Karpas-422 (cell line): ENCODE measurements at regions not wholly inside any gene's neighbourhood (a gene's known extent, or its start where the extent isn't known, plus 50 kb on each side); places are given as distances from the start of the nearest gene placed in this dataset.
"Not testable (repeated sequence)": the region's sequence is repeated elsewhere in the genome, so short reads cannot be mapped to it uniquely, and the experiment has no call there.

Experiments
- DNase-seq: peaks from one replicate; pipeline ENCODE4 v3.0.0-alpha.2; 2015
- H2AFZ ChIP-seq: fragments of 200-600 bp; sonication (generic); 2 replicates; pipeline ENCODE4 v1.6.1; 2014; ENCODE audit warnings: antibody characterized with exemption, low read length, mixed read lengths
- H3K27ac ChIP-seq: fragments of 200-600 bp; sonication (generic); 2 replicates; pipeline ENCODE4 v1.5.1; 2014; ENCODE audit warnings: mild to moderate bottlenecking, low read length, moderate library complexity
- H3K27me3 ChIP-seq: fragments of 200-600 bp; sonication (generic); 2 replicates; pipeline ENCODE4 v1.6.1; 2014; ENCODE audit warnings: low read length, mixed read lengths
- H3K36me3 ChIP-seq: fragments of 200-600 bp; sonication (generic); 2 replicates; pipeline ENCODE4 v1.6.1; 2014; ENCODE audit warnings: low read length, mixed read lengths; ENCODE audit not compliant: insufficient read depth
- H3K4me1 ChIP-seq: fragments of 200-600 bp; sonication (generic); 2 replicates; pipeline ENCODE4 v1.6.1; 2014; ENCODE audit warnings: mild to moderate bottlenecking, low read length, mixed read lengths
- H3K4me2 ChIP-seq: fragments of 200-600 bp; sonication (generic); 2 replicates; pipeline ENCODE4 v1.6.1; 2014; ENCODE audit warnings: low read length, low read depth, mild to moderate bottlenecking; ENCODE audit not compliant: poor library complexity, severe bottlenecking
- H3K4me3 ChIP-seq: fragments of 200-600 bp; sonication (generic); 2 replicates; pipeline ENCODE4 v1.5.1; 2014; ENCODE audit warnings: mild to moderate bottlenecking, antibody characterized with exemption, low read length, mixed read lengths
- H3K79me2 ChIP-seq: fragments of 200-600 bp; sonication (generic); 2 replicates; pipeline ENCODE4 v1.6.1; 2014; ENCODE audit warnings: mild to moderate bottlenecking, low read length, mixed read lengths
- H3K9ac ChIP-seq: fragments of 200-600 bp; sonication (generic); 2 replicates; pipeline ENCODE4 v1.6.0; 2014; ENCODE audit warnings: low read length
- H3K9me2 ChIP-seq: fragments of 200-600 bp; sonication (generic), shearing (Covaris generic); replicated peaks from 2 replicates; pipeline ENCODE4 v1.6.0; 2014; ENCODE audit warnings: mild to moderate bottlenecking, low read length, moderate library complexity; ENCODE audit not compliant: insufficient read depth
- H3K9me3 ChIP-seq: fragments of 300-700, 200-600 bp; sonication (generic); 2 replicates; pipeline ENCODE4 v1.6.1; 2014; ENCODE audit warnings: low read length, mixed read lengths
- H4K20me1 ChIP-seq: fragments of 200-600 bp; sonication (generic); 2 replicates; pipeline ENCODE4 v1.6.1; 2014; ENCODE audit warnings: mild to moderate bottlenecking, antibody characterized with exemption, low read length, low read depth; ENCODE audit not compliant: insufficient read depth

DNA sequence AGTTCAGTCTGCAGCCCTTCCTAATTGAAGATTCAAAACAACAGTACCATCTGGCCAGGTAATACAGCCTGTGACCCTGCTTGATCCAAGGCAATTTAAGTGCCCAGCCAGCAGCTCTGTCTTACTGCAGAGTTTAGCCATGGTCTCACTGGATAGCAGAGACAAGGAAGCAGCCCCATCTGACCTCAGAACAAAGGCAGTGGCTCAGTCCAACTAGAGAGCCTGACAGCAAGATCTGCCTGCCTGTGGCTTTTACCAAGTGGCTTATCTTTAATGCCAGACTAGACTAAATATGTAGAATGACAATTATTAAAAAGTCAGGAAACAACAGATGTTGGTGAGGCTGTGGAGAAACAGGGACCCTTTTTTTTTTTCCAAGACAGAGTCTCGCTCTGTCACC lies 293.4 kb downstream of the DTHD1 start:
- DNase-seq = no peak
- Histone ChIP-seq H3K36me3 (no peaks in the 10 kb centered on the region), H3K4me2 (no peak overlapping the region), H3K4me3 (no peak overlapping the region), H3K27ac (no peak overlapping the region), H2AFZ (no peak overlapping the region), H3K9ac (no peak overlapping the region), H3K79me2 (no peaks in the 10 kb centered on the region), H3K9me2 (no peaks in the 10 kb centered on the region), H3K27me3 (no peaks in the 10 kb centered on the region), H3K9me3 (peaks cover 3% of the 10 kb centered on the region; the same call in 1 of the 2 replicates), H4K20me1 (no peaks in the 10 kb centered on the region), H3K4me1 (no peaks in the 10 kb centered on the region)

GRCh38 chr4:36582198-36582597 lies 300.8 kb downstream of the DTHD1 start:
- Histone ChIP-seq H3K79me2 (no peaks in the 10 kb centered on the region), H3K4me2 (no peak overlapping the region), H4K20me1 (no peaks in the 10 kb centered on the region), H3K9me3 (peaks cover under 1% of the 10 kb centered on the region; the same call in 1 of the 2 replicates), H3K9ac (no peak overlapping the region), H3K27ac (no peak overlapping the region), H3K36me3 (no peaks in the 10 kb centered on the region), H3K27me3 (no peaks in the 10 kb centered on the region), H3K4me1 (no peaks in the 10 kb centered on the region), H3K9me2 (0 out of 2 replicates have a peak, but pooled peaks cover 3% of the 10 kb centered on the region), H2AFZ (no peak overlapping the region), H3K4me3 (no peak overlapping the region)
- no peak for DNase-seq

- H2AFZ ChIP-seq = no peak overlapping the region
- no peaks in the 10 kb centered on the region for H4K20me1 ChIP-seq
- no peaks in the 10 kb centered on the region for H3K36me3 ChIP-seq
- H3K27me3 ChIP-seq = no peaks in the 10 kb centered on the region
- no peak overlapping the region for H3K9ac ChIP-seq
- no peak overlapping the region for H3K4me3 ChIP-seq
- no peaks in the 10 kb centered on the region for H3K4me1 ChIP-seq
- DNase-seq = no peak
- no peaks in the 10 kb centered on the region for H3K79me2 ChIP-seq
- no peak overlapping the region for H3K27ac ChIP-seq
- H3K9me3 ChIP-seq = peaks cover 7% of the 10 kb centered on the region; the same call in 1 of the 2 replicates
- H3K9me2 ChIP-seq = 0 out of 2 replicates have a peak, but pooled peaks cover 3% of the 10 kb centered on the region
- no peak overlapping the region for H3K4me2 ChIP-seq
Observed at GRCh38 chr4:36587909-36588472, 306.6 kb downstream of the DTHD1 start.

- Histone ChIP-seq H3K79me2 (no peaks in the 10 kb centered on the region), H3K9me3 (peaks cover 7% of the 10 kb centered on the region; the same call in 1 of the 2 replicates), H3K9me2 (no peaks in the 10 kb centered on the region), H3K4me1 (no peaks in the 10 kb centered on the region), H3K4me2 (no peak overlapping the region), H3K36me3 (no peaks in the 10 kb centered on the region), H3K27me3 (no peaks in the 10 kb centered on the region), H4K20me1 (no peaks in the 10 kb centered on the region), H3K9ac (no peak overlapping the region), H2AFZ (no peak overlapping the region), H3K4me3 (no peak overlapping the region), H3K27ac (no peak overlapping the region)
- no peak for DNase-seq
Observed at GRCh38 chr4:36590343-36590742, 308.9 kb downstream of the DTHD1 start.

- Histone ChIP-seq H3K4me2 (no peak overlapping the region), H3K27me3 (no peaks in the 10 kb centered on the region), H4K20me1 (no peaks in the 10 kb centered on the region), H3K9ac (no peak overlapping the region), H3K36me3 (no peaks in the 10 kb centered on the region), H3K9me2 (no peaks in the 10 kb centered on the region), H3K9me3 (peaks cover 4% of the 10 kb centered on the region; the same call in 1 of the 2 replicates), H3K79me2 (no peaks in the 10 kb centered on the region), H3K4me1 (no peaks in the 10 kb centered on the region), H3K4me3 (no peak overlapping the region), H2AFZ (no peak overlapping the region), H3K27ac (no peak overlapping the region)
- no peak for DNase-seq
Observed at GRCh38 chr4:36601864-36602495, 320.6 kb downstream of the DTHD1 start.

- no peak overlapping the region for H3K9ac ChIP-seq
- H3K36me3 ChIP-seq = no peaks in the 10 kb centered on the region
- no peak overlapping the region for H3K27ac ChIP-seq
- no peak for DNase-seq
- H3K79me2 ChIP-seq = no peaks in the 10 kb centered on the region
- no peak overlapping the region for H3K4me3 ChIP-seq
- H3K4me2 ChIP-seq = no peak overlapping the region
- no peaks in the 10 kb centered on the region for H4K20me1 ChIP-seq
- no peaks in the 10 kb centered on the region for H3K9me2 ChIP-seq
- H2AFZ ChIP-seq = no peak overlapping the region
- H3K9me3 ChIP-seq = peaks cover 4% of the 10 kb centered on the region; the same call in 1 of the 2 replicates
- no peaks in the 10 kb centered on the region for H3K4me1 ChIP-seq
- no peaks in the 10 kb centered on the region for H3K27me3 ChIP-seq
Observed at GRCh38 chr4:36609661-36610060, 328.2 kb downstream of the DTHD1 start.

DNA sequence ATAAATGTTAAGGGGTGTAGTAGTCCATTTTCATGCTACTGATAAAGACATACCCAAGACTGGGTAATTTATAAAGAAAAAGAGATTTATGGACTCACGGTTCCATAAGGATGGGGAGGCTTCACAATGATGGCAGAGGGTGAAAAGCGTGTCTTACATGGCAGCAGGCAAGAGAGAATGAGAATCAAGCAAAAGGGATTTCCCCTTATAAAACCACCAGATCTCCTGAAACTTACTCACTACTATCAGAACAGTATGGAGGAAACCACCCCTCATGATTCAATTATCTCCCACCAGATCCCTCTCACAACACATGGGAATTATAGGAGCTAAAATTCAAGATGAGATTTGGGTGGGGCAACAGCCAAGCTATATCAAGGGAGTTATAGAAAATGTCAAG lies 329.2 kb downstream of the DTHD1 start:
- peaks cover 2% of the 10 kb centered on the region; the same call in 1 of the 2 replicates for H3K9me3 ChIP-seq

DNA sequence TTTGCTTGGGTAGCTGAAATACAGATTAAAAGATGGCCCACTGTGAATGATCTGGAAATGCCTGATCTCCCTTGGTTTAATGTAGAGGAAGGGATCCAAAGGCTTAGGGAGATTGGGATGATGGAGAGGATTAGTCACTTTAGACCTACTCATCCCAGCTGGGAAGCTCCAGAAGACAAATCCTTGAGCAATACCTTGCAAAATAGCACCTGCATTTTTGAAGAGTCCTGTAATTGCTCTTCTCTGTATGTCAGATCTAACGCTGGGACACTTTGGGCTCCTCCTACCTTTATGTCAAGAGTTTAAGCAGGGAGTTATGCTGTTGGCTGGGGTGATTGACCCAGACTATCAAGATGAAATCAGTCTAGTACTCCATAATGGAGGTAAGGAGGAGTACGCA lies 331.7 kb downstream of the DTHD1 start:
- H3K27ac ChIP-seq, H2AFZ ChIP-seq, H3K27me3 ChIP-seq, H4K20me1 ChIP-seq, H3K4me3 ChIP-seq, DNase-seq, H3K9me3 ChIP-seq, H3K4me2 ChIP-seq, H3K9ac ChIP-seq, H3K79me2 ChIP-seq, H3K36me3 ChIP-seq, H3K9me2 ChIP-seq, H3K4me1 ChIP-seq: not testable (repeated sequence)

More for the DNA sequence above, 329.2 kb downstream of the DTHD1 start:
- H4K20me1 ChIP-seq = no peaks in the 10 kb centered on the region
- H3K9ac ChIP-seq = no peak overlapping the region
- H3K4me1 ChIP-seq = no peaks in the 10 kb centered on the region
- H3K36me3 ChIP-seq = no peaks in the 10 kb centered on the region
- H3K27ac ChIP-seq = no peak overlapping the region
- no peaks in the 10 kb centered on the region for H3K27me3 ChIP-seq
- no peak overlapping the region for H2AFZ ChIP-seq
- no peaks in the 10 kb centered on the region for H3K9me2 ChIP-seq
- H3K79me2 ChIP-seq = no peaks in the 10 kb centered on the region
- no peak overlapping the region for H3K4me2 ChIP-seq
- H3K4me3 ChIP-seq = no peak overlapping the region
- DNase-seq = no peak
